HS-5 (cell line): ENCODE measurements at regions not wholly inside any gene's neighbourhood (a gene's known extent, or its start where the extent isn't known, plus 50 kb on each side); places are given as distances from the start of the nearest gene placed in this dataset.
"Not testable (repeated sequence)": the region's sequence is repeated elsewhere in the genome, so short reads cannot be mapped to it uniquely, and the experiment has no call there.

Source experiments
- DNase-seq: peaks from one replicate; pipeline ENCODE4 v3.0.0-alpha.2; 2012; ENCODE audit warnings: low read depth

DNA sequence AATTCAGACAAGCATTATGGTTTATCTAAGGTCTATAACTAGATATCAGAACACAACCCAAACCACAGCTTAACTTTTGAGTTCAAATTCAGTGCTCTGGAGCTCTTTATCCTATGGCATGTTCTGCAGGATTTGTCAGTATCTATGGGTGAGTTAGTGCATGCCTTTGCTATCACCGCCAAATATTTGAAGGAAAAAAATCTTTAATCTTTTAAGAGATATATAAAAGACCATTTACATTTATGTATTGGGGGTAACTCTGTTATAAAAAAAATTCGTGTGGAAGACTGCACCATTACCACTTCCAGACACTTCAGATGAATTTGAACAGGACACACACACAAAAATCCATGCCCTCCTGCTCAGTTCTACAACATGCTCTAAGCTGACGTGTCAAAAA is 313.5 kb upstream of the CHORDC1 start:
- DNase-seq: no peak

DNA sequence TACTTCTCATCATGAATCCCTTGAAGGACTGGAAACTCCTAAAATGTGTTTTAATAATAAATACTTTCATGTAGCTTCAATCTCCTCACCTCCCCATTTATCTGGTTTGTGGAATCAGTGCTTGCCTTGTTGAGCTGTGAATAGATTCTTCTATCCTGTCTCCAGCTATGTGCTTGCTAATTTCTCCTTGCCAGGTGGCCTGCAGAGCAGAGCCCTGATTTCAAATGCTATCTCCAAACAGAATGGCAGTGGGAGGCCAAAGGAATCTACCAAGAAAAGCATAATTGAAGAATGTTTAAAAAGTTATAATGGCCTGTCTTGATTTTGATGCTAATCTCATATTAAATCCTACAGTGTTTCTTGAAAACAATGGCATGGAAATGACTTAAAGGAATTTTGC is 309.3 kb upstream of the CHORDC1 start:
- DNase-seq: no peak

DNA sequence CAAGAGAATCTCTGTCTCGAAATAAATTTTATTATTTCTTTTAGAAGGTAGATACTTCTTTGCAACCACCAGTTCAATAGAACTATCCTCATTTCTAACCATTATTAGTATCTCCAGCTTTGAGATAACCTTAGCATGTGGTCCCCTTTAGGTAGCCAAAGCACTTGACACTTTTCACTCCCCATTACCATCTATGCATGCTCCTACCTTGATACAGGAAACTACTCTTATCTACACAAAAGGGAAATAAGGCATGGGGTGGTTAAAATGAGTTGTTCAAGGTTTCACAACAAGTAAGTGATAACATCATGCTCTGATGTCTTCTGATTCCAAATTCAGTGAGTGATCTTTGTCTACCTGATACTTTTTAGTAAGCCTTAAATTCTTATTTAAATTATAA is 308.2 kb upstream of the CHORDC1 start:
- DNase-seq: no peak

DNA sequence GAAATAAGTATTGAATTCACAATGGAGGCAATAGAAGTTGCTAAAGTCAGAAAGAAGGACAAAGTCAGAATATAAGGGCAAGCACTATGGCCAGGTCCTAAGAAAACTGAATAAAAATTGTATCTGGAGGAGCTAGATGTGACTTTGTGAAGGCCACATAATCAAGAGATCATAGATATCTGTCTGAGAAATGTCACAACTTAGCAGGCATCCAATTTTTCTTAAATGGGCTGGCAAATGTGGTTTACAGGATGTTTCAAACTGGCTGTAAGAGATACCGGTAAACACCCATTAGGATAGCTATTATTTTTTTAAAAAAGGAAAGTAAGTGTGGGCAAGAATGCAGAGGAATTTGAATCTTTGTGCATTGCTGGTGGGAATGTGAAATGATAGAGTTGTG is 303.1 kb upstream of the CHORDC1 start:
- DNase-seq: no peak

DNA sequence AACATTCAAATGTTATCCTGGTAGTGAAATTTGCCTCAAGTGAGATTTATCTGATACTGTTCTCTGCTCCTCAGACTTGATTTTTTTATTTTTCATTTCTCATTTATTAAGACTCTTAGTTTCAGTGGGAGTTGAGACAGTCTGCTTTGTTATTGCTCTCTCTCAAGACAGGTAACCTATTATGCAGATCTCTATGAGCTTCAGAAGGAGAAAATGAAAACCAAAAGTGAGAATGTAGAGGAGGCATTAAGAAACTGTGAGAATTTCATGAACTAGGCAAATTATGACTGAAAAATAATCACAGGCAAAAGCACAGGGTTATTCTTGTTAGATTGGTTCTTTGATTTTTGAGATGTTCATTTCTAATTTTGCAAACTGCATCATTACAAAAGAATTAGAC is 290.0 kb upstream of the CHORDC1 start:
- DNase-seq: no peak

DNA sequence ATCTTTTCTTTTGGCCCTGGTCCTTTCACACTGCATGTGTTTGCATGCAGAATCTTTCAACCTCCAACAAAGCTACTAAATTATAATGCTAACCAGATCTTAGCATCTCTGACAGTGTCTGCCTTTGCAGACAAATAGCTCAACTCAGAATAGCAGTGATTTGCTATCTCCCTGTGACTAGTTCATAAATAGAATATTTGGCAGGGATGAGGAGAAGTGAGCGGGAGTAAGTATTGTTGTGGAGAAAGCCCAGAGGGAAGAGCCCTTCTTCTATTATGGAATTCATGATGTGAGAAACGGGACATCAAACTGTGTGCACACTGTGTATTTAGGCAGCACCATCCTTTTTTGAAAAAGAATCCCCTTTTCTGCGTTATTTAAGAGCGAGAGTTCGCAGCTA is 288.0 kb upstream of the CHORDC1 start:
- DNase-seq: no peak

DNA sequence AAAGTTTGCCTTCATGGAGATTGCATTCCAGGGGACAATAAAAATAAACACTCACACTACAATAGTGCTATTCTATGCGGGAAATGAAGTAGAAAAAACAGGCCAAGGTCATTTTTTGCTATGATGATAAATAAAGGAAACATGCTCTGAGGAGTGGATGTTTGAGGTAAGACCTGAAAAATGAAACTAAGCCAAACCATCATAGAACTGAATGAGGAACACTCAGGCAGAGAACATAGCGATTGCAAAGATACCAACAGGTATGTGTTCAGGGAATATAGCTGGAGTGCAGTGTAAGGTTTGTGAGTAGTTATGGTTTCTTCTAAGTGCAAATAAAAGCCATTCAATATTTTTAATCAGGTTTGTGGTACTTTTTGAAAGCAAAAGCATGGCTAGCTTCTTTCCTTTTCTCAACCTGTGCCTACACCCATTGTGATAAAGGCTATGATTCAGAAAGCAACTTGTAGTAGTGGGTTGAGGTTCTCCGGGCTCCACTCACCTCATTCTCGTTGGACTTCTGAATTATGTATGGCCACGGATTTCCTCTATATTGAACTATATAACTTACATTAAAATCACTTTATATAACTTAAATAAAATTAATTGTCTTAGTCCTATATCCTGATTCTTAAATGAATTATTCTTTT is 278.2 kb upstream of the CHORDC1 start:
- no peak for DNase-seq

DNA sequence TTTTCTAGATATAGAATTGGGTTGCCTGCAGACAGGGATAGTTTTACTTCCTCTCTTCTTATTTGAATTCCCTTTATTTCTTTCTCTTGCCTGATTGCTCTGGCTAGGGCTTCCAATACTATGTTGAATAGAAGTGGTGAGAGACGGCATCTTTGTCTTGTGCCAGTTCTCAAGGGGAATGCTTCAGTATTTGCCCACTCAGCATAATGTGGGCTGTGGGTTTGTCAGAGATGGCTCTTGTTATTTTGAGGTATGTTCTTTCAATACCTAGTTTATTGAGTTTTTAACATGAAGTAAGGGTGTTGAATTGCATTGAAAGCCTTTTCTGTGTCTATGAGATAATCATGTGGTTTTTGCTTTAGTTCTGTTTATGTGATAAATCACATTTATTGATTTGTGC is 273.9 kb upstream of the CHORDC1 start:
- DNase-seq: no peak

DNA sequence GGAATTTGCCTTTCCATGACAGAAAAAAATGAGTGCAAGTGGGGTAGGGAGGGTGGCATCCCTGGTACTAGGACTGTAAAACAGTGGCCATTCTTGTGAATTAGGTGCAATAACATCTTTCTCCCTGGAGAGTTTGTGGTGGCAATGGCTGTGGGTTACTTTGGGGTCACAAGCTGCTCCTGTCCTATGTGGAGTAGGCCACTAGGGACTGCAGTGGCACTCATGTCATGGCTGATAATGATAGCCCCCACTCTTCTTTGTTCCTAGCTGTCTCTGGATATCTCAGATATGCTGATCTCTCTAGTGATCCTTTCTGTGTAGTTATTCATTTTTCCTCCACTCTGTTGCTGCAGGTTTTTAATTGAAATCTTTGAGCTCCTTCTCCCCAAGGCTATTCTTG is 270.5 kb upstream of the CHORDC1 start:
- no peak for DNase-seq

DNA sequence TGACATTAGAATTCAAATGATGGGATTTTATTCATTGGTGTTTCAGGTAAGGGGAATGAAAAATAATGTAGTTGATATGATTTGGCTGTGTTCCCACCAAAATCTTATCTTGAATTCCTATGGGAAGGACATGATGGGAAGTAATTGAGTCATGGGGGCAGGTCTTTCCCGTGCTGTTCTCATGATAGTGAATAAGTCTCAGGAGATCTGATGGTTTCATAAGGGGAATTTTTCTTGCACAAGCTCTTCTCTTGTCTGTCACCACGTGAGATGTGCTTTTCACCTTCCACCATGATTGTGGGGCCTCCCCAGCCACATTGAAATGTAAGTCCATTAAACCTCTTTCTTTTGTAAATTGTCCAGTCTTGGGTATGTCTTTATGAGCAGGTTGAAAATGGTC is 268.6 kb upstream of the CHORDC1 start:
- no peak for DNase-seq

DNA sequence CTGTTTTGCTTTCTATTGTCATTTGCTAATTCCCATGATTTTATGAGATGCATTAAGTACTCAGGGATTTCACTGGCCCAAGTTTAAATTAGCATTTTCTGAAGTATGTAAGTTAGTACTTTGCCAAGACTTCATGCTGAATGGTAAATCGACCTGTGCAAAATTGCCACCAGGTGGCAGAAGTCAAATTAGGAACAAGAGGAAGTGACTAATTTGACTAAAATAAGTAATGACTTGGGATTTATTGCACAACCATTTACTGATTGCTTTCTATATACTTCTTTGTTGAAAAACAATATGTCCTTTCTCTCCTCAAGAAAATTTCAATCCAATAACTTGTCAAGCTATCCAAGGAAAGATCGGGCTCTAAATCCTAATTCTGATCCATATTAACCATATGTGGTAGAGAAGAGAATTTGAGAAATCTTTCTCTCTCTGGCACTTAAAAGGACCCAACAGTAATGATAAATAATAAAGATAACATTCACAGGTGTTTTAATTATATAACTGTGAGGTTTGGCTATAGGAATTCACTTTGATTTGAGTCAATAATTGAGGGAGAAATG is 253.7 kb upstream of the CHORDC1 start:
- peak; percentile 44 for DNase-seq

DNA sequence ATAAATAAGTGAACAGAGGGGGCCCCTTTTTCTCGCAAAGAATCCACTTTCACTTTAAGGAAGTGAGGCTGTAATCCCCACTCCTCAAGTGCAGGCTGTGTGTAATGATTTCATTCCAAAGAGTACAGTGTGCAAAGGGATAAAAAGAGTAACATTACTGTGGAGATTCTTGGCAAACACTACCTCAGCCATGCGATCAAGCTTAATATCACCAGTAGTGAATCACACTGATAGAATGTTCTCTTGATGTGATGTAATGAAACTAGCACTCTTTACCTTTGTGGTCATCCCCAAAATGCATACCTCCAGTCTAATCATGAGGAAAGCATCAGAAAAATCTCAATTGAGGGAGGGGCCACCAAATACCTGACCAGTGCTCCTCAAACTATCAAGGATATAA is 246.1 kb upstream of the CHORDC1 start:
- peak; percentile 26 for DNase-seq

DNA sequence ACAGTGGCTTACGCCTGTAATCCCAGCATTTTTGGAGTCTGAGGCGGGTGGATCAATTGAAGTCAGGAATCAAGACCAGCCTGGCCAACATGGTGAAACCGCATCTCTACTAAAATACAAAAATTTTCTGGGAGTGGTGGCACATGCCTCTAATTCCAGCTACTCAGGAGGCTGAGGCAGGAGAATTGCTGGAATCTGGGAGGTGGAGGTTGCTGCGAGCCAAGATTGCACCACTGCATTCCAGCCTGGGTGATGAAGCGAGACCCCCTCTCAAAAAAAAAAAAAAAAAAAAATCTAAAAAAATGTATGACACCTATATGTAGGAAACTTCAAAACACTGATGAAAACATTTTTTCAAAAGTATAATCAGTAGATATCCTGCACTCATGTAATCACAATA is 242.7 kb upstream of the CHORDC1 start:
- no peak for DNase-seq

DNA sequence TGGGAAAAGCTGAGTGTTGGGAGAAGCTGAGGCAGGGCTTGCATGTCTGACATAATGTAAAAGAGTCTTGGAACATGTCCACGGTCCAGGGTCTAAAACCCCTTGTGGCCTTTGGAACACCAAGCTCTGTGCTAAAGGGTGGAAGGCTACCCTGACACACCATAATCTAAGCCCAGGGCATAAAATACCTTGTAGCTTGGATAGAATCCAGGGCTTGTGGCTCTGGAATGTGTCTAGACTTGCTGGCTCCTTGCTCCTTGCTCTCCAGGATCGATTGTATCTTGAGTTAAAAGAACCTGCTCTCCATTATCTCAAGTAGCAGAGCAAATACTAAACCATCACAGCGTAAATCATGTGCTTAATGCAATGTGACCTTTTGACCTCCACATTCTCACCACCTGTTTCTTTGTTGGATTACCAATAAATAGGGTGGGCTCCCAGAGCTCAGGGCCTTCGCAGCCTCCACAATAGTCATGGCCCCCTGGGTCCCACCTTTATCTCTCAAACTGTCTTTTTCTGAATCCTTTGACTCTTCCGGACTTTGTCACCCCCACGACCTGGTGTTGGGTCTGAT is 232.6 kb upstream of the CHORDC1 start:
- DNase-seq: not testable (repeated sequence)

DNA sequence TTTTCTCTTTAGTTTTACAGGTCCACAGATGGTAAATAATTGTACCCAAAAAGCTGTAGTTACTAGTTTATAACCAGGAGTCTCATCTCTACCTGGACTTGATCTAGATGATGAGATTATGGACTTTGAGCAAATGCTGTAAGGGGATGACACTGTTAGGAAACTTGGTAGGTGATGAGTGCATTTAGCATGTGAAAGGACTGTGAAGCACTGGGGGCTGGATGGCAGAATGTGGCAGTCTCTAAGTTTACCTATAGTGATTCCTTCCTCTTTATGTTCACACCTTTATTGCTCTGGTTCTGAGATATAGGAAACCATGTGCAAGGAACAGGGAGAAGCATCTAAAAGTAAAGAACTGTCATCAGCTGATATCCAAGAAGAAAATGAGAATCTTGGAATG is 230.7 kb upstream of the CHORDC1 start:
- no peak for DNase-seq

DNA sequence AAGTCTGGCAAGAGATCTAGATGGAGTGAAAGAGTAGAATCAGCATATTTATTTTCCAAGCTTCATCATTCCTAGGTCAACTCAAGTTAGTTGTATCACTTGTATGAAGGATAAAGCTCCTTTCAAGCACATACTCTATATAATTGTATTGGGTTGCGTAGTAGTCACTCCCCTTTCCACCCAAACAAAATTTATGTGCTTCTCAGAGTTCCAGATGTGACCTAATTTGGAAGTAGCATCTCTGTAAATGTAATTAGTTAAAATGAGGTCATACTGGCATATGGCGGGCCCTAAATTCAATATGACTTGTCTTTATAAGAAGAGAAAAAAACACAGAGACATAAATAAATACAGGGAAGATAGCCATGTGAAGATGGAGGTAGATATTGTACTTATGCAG is 226.8 kb upstream of the CHORDC1 start:
- no peak for DNase-seq

DNA sequence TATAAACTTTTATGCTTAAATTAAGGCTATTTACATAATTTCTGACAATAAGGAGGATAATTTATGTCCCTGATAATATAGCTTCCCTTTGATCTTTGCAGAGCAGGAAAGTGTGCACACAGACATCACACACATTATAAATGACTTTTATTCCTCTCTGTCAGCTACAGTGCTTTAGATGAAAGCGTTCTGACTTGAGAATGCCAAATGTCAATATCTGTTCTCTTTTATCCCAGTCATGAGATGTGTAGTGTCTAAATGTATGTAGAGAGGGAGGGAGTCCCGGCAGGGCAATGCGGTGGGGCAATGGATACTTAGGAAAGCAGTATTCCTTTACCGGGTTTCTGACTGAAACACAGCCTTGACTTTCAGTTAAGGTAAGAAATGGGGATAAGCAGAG is 225.4 kb upstream of the CHORDC1 start:
- no peak for DNase-seq

DNA sequence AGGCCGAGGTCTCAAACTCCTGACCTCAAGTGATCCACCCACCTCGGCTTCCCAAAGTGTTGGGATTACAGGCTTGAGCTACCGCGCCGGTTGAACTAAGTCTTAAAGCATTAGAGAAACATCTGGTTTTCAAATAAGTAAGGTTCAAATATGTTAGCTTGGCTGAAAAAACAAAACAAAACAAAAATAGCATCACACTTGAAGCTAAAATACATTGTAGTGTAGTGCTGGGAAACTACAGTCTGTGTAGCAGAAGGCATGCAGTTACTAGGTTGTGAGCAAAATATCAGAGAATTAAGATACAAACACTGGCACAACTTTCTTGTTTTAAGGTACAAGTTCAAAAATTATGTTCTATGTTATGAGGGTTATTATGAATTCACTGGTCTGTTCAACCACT is 224.8 kb upstream of the CHORDC1 start:
- DNase-seq: no peak

DNA sequence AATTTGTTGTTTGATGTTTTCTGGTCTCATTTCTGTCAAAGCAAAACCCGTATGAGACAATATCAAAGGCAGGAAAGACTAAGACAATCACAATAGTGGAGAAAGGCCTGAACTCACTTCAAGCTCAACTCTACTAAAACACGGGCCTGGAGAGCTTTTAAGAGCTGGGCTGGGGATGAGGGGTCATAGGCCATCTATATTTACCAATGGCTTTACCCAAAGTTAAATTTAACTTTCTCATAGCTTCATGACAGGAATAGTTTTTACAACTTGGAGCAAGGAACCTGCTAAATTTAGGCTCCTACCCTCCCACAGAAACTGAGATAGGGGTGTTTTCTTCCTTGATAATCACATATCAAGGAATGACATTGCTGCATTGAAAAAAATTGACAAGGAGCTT is 223.4 kb upstream of the CHORDC1 start:
- no peak for DNase-seq

DNA sequence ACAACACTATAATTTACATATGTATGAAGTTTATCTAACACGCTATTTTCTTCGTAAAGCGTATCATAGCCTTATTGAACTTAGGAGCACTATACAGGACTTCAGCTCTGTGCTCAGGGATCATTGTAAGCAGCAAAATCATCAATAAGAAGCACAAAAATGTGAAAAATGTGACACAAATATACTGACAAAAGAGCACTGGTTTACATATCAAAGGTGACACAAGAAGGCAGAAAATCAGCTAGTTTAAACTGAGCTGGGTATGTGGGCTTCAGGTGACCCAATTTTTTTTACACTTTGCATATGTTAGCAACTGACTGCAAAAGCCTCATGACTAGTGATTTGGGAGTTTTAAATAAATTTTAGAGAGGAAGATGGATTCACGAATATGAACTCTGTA is 215.2 kb upstream of the CHORDC1 start:
- DNase-seq: no peak

DNA sequence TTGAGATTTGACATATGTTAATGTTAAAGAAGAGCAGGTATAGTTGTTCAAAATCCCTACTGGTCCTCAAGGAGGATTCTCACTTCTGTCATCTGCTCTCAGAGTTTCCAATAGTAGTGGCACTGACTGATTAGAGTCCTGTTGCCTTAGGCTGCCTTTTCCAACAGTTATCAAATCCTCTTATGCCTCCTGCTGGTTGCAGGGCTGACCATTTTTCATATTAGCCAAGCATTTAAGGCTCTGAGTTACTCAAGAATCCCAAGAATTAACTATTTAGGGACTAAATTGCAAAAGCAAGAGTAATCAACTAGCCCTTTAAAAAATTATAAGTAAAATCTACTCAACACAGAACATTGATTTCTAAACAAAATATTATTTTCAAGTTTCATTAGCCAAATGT is 212.0 kb upstream of the CHORDC1 start:
- DNase-seq: no peak

DNA sequence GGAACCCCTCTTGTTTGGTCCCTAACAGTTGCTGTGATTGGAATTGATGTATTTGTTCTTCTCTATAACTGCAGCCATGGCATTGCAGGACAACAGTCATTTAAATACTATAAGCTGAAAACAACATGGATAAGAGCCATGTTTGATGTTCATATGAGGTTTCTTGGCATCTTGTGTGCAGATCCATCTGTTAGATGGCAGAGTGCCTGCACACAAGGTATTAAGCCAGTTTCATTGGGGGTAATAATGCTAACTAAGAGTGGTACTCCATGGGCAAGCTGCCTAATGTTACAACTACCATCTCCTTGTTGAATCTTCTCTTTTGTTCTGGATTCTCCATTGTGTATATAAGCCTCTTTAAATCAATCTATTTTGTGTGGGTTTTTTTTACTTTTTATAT is 206.0 kb upstream of the CHORDC1 start:
- no peak for DNase-seq

DNA sequence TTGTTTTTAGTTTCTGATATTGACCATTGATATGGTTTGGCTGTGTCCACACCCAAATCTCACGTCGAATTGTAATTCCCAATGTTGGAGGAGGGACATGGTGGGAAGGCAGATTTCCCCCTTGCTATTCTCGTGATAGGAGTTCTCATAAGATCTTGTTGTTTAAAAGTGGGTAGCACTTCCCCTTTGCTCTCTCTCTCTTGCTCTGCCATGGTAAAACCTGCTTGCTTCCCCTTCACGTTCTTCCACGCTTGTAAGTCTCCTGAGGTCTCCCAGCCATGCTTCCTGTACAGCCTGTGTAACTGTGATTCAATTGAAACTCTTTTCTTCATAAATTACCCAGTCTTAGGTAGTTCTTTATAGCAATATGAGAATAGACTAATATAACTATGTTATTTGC is 203.6 kb upstream of the CHORDC1 start:
- no peak for DNase-seq

DNA sequence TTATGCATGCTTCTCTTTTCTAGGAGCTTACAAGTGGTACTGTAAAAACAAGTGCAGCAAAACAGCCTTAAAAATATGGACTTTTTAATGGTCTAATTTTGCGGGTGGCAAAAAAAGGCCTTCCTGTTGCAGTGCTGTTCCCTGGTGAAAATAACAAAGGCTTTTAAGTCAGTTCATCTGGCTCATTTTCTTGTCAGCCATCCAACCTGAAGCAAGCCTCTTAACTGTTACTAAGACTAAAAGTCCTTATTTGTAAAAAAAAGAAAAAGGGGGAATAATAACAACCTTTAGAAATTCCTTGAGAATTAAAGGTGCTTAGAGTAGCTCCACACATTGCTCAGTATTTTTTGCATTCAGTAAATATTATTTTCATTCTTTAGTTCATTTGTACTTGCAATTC is 200.5 kb upstream of the CHORDC1 start:
- no peak for DNase-seq
